SU-DHL-6 (cell line): ENCODE measurements at regions not wholly inside any gene's neighbourhood (a gene's known extent, or its start where the extent isn't known, plus 50 kb on each side); places are given as distances from the start of the nearest gene placed in this dataset.

Source experiments
- H2AFZ ChIP-seq: fragments of 200-600 bp; sonication (generic); 2 replicates; pipeline ENCODE4 v1.6.1; 2014; ENCODE audit warnings: low read depth, mild to moderate bottlenecking, moderate library complexity, mixed read lengths, antibody characterized with exemption, low read length; ENCODE audit not compliant: severe bottlenecking
- H3F3A ChIP-seq: fragments of 200-600 bp; shearing (Covaris generic); 2 replicates; pipeline ENCODE4 v1.6.0; 2016; ENCODE audit warnings: antibody characterized with exemption, mild to moderate bottlenecking; ENCODE audit not compliant: insufficient read depth
- H3K27ac ChIP-seq: fragments of 200-600 bp; sonication (generic); 2 replicates; pipeline ENCODE4 v1.5.1; 2016; ENCODE audit warnings: low read depth, mild to moderate bottlenecking, low read length, moderate library complexity, mixed read lengths
- H3K27me3 ChIP-seq: fragments of 200-600 bp; sonication (generic), shearing (Covaris generic); 2 replicates; pipeline ENCODE4 v1.6.0; 2014; ENCODE audit warnings: mild to moderate bottlenecking, low read length
- H3K36me3 ChIP-seq: fragments of 200-600 bp; sonication (generic); 2 replicates; pipeline ENCODE4 v1.6.1; 2014; ENCODE audit warnings: mild to moderate bottlenecking, low read length, mixed read lengths
- H3K4me2 ChIP-seq: fragments of 300-600, 200-600 bp; shearing (Covaris generic), sonication (generic); 2 replicates; pipeline ENCODE4 v1.6.0; 2014; ENCODE audit warnings: low read length, low read depth, mild to moderate bottlenecking; ENCODE audit not compliant: poor library complexity, severe bottlenecking
- H3K4me3 ChIP-seq: fragments of 200-600 bp; sonication (generic); 2 replicates; pipeline ENCODE4 v1.5.1; 2014; ENCODE audit warnings: antibody characterized with exemption, low read length, mild to moderate bottlenecking, mixed read lengths; ENCODE audit not compliant: insufficient read depth, poor library complexity, severe bottlenecking
- H3K79me2 ChIP-seq: fragments of 200-600 bp; sonication (generic); 2 replicates; pipeline ENCODE4 v1.6.1; 2014; ENCODE audit warnings: mild to moderate bottlenecking, low read length, moderate library complexity; ENCODE audit not compliant: insufficient read depth
- H3K9ac ChIP-seq: fragments of 200-600 bp; sonication (generic); 2 replicates; pipeline ENCODE4 v1.7.0; 2014; ENCODE audit warnings: mild to moderate bottlenecking, low read length
- H3K9me2 ChIP-seq: fragments of 200-600 bp; sonication (generic); replicated peaks from 2 replicates; pipeline ENCODE4 v1.6.1; 2014; ENCODE audit warnings: low read length; ENCODE audit not compliant: insufficient read depth
- H3K9me3 ChIP-seq: fragments of 200-600 bp; sonication (generic); 2 replicates; pipeline ENCODE4 v1.6.1; 2014; ENCODE audit warnings: low read length, mixed read lengths; ENCODE audit not compliant: insufficient read depth
- H4K20me1 ChIP-seq: fragments of 200-600 bp; sonication (generic); 2 replicates; pipeline ENCODE4 v1.6.1; 2014; ENCODE audit warnings: low read depth, mild to moderate bottlenecking, antibody characterized with exemption, low read length, moderate library complexity, mixed read lengths
- EZH2phosphoT487 ChIP-seq: fragments of 200-600 bp; sonication (generic), shearing (Covaris generic); conservative IDR thresholded peaks from 2 replicates; pipeline ENCODE4 v1.6.1; 2018; ENCODE audit warnings: mild to moderate bottlenecking, antibody characterized with exemption, low read length, moderate library complexity, mixed read lengths
- TF ChIP-seq, protein P1 (sequence below): fragments of 200-600 bp; sonication (generic); IDR thresholded peaks from one replicate; pipeline ENCODE4 v1.5.1; 2017; ENCODE audit warnings: antibody characterized with exemption, mild to moderate bottlenecking, low read length, moderate library complexity; ENCODE audit not compliant: insufficient read depth, poor library complexity, severe bottlenecking

GRCh38 chr1:103353391-103353790 lies 172.1 kb upstream of the RNPC3 start:
- H4K20me1 ChIP-seq: no peaks in the 10 kb centered on the region
- no peak overlapping the region for H3K4me2 ChIP-seq
- H3F3A ChIP-seq: no peaks in the 10 kb centered on the region
- H3K9ac ChIP-seq: no peak overlapping the region
- TF ChIP-seq, protein P1, sequence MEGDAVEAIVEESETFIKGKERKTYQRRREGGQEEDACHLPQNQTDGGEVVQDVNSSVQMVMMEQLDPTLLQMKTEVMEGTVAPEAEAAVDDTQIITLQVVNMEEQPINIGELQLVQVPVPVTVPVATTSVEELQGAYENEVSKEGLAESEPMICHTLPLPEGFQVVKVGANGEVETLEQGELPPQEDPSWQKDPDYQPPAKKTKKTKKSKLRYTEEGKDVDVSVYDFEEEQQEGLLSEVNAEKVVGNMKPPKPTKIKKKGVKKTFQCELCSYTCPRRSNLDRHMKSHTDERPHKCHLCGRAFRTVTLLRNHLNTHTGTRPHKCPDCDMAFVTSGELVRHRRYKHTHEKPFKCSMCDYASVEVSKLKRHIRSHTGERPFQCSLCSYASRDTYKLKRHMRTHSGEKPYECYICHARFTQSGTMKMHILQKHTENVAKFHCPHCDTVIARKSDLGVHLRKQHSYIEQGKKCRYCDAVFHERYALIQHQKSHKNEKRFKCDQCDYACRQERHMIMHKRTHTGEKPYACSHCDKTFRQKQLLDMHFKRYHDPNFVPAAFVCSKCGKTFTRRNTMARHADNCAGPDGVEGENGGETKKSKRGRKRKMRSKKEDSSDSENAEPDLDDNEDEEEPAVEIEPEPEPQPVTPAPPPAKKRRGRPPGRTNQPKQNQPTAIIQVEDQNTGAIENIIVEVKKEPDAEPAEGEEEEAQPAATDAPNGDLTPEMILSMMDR: no peak
- no peak for TF ChIP-seq EZH2phosphoT487
- no peaks in the 10 kb centered on the region for H3K9me3 ChIP-seq
- no peaks in the 10 kb centered on the region for H3K27me3 ChIP-seq
- no peak overlapping the region for H2AFZ ChIP-seq
- no peak overlapping the region for H3K27ac ChIP-seq
- H3K79me2 ChIP-seq: no peaks in the 10 kb centered on the region
- H3K36me3 ChIP-seq: no peaks in the 10 kb centered on the region
- H3K9me2 ChIP-seq: no peaks in the 10 kb centered on the region
- H3K4me3 ChIP-seq: no peak overlapping the region

- H3K4me3 ChIP-seq: no peak overlapping the region
- H3K9ac ChIP-seq: no peak overlapping the region
- TF ChIP-seq EZH2phosphoT487: no peak
- TF ChIP-seq, protein P1: no peak
- H3K27ac ChIP-seq: no peak overlapping the region
- no peak overlapping the region for H2AFZ ChIP-seq
- H3K4me2 ChIP-seq: no peak overlapping the region
- no peaks in the 10 kb centered on the region for H3K27me3 ChIP-seq
- H3K79me2 ChIP-seq: no peaks in the 10 kb centered on the region
- H3K36me3 ChIP-seq: no peaks in the 10 kb centered on the region
- no peaks in the 10 kb centered on the region for H3K9me3 ChIP-seq
- H3F3A ChIP-seq: no peaks in the 10 kb centered on the region
- no peaks in the 10 kb centered on the region for H4K20me1 ChIP-seq
- H3K9me2 ChIP-seq: no peaks in the 10 kb centered on the region
Observed at GRCh38 chr1:103348136-103348535, 177.4 kb upstream of the RNPC3 start.

- Histone ChIP-seq H2AFZ (no peak overlapping the region), H3K4me3 (no peak overlapping the region), H3K9ac (no peak overlapping the region), H4K20me1 (no peaks in the 10 kb centered on the region), H3F3A (no peaks in the 10 kb centered on the region), H3K4me2 (no peak overlapping the region), H3K79me2 (no peaks in the 10 kb centered on the region), H3K27me3 (no peaks in the 10 kb centered on the region), H3K9me2 (no peaks in the 10 kb centered on the region), H3K27ac (no peak overlapping the region), H3K36me3 (no peaks in the 10 kb centered on the region), H3K9me3 (no peaks in the 10 kb centered on the region)
- TF ChIP-seq EZH2phosphoT487: no peak
- TF ChIP-seq, protein P1: no peak
Observed at GRCh38 chr1:103344930-103345329, 180.6 kb upstream of the RNPC3 start.

DNA sequence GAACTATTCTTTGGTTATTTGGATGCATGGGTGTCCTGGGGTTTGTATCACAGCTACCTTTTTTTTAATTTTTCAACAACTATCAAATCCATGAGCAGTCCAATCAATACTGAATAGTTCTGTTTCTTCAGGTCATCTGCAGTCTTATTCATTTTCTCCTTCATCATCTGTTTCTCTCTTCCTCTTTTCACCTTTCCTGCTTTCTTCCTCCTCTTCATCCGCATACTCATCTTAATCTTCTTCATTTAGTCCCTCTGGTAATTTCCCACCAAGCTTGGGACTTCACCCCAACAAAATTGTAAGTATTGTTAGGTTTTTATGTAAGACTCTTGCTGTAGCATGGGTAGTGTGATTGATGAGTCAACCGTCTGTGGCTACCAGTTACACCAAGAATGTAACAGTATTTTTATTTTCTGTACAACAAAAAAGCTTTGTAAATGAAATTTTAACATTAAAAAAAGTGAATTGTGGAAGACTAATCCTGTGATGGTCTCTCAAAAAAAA lies 184.1 kb upstream of the RNPC3 start:
- no peaks in the 10 kb centered on the region; the same call in 1 of the 2 replicates for H3K9me2 ChIP-seq
- no peaks in the 10 kb centered on the region for H3K79me2 ChIP-seq
- no peak overlapping the region for H3K9ac ChIP-seq
- TF ChIP-seq EZH2phosphoT487: no peak
- TF ChIP-seq, protein P1: no peak
- H3K9me3 ChIP-seq: no peaks in the 10 kb centered on the region
- no peak overlapping the region for H2AFZ ChIP-seq
- H3F3A ChIP-seq: no peaks in the 10 kb centered on the region
- no peaks in the 10 kb centered on the region for H4K20me1 ChIP-seq
- H3K27me3 ChIP-seq: no peaks in the 10 kb centered on the region
- no peak overlapping the region for H3K4me3 ChIP-seq
- H3K27ac ChIP-seq: no peak overlapping the region
- no peaks in the 10 kb centered on the region for H3K36me3 ChIP-seq
- H3K4me2 ChIP-seq: no peak overlapping the region
